Stimulated activated CD8-positive, alpha-beta memory T cell treated with anti-CD3 and anti-CD28 coated beads, Interleukin-15, amount 100 ng/mL, for 48 hours (primary cell): ENCODE measurements at regions not wholly inside any gene's neighbourhood (a gene's known extent, or its start where the extent isn't known, plus 50 kb on each side); places are given as distances from the start of the nearest gene placed in this dataset.
"Not testable (repeated sequence)": the region's sequence is repeated elsewhere in the genome, so short reads cannot be mapped to it uniquely, and the experiment has no call there.

Source experiments
- DNase-seq, 2 donors: peaks; one replicate each; pipeline ENCODE4 v3.0.0-alpha.2; 2020; ENCODE audit warnings: low read depth in 2 of 2

- DNase-seq: no peak
Measured at GRCh38 chr19:29054886-29055675, 157.9 kb downstream of the UQCRFS1 start.

DNA sequence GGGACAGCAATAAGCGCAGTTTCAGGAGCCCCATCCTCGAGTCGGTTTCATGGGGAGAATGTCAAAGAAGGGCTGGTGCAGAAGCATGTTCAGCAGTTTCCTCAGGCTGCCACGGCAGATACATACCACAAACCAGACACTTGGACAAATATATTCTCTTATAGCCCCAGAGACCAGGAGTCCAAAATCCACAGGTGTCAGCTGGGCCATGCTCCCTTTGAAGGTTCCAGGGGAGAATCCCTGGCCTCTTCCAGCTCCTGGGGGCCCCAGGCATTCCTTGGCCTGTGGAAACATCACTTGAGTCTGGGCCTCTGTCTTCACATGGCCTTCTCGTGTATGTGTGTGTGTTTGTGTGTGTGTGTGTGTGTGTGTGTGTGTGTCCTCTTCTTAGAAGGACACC, 164.1 kb downstream of the UQCRFS1 start:
- no peak for DNase-seq

GRCh38 chr19:29045679-29046254, 167.2 kb downstream of the UQCRFS1 start:
- no peak for DNase-seq

- DNase-seq: no peak
Measured at GRCh38 chr19:29044037-29044436, 168.9 kb downstream of the UQCRFS1 start.

- DNase-seq: no peak
Measured at GRCh38 chr19:29042450-29042849, 170.5 kb downstream of the UQCRFS1 start.

- no peak for DNase-seq
Measured at GRCh38 chr19:29040951-29041350, 172.0 kb downstream of the UQCRFS1 start.

GRCh38 chr19:29040292-29040691, 172.7 kb downstream of the UQCRFS1 start:
- DNase-seq: no peak

GRCh38 chr19:29039036-29039435, 173.9 kb downstream of the UQCRFS1 start:
- not testable (repeated sequence) for DNase-seq

DNA sequence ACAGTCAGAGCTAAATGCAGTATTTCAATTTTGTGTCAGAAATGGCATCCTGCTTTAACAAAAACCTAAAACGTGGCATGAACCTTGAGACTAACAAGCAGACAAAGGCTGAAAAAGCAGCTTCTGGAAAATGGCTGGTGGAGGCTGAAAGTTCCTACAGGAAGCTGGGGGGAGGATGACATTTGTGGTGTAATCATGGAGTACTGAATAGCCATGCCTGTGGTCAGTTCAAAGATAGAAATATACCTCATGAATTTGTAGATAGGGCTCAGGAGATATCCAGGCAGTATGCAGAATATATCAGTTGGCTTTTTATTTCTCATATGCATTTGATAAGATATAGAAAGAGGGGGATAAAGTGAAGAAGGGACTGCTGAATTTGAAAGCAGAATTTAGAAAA, 181.7 kb downstream of the UQCRFS1 start:
- no peak for DNase-seq

DNA sequence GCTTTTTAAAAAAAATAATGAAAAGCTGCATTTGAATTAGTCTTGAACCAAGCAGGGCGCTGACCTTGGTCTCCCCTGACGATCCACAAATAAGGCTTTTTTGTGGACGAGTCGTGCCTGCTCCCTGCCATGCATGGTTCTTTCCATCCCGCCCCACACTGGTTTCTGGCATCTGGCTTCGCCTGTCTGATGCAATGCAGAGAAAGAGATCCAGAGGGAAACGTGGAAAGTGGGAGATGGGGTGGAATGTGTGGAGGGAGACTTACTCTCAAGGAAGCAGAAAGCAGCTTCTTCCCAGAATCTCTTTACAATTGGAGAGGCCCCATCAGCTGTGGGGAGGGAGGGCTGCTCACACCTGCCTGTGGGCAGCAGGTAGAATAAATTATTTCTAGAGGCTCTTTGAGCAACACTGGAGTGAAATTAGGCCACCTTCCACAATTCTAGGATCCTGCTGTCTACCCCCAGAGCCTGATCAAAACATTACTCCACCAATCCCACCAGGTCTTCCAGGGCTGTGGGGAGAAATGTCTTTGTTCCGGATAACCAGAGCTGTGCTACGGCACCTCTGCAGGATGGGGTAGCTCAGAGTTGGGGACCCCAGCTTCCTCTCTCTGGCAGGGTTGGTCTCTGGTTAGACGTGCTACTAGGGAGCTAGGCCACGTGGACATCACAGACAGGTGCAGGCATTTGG, 183.5 kb downstream of the UQCRFS1 start:
- no peak for DNase-seq

GRCh38 chr19:29022599-29022998, 190.4 kb downstream of the UQCRFS1 start:
- no peak for DNase-seq

GRCh38 chr19:29022165-29022564, 190.8 kb downstream of the UQCRFS1 start:
- no peak for DNase-seq

- DNase-seq: no peak
Measured at GRCh38 chr19:29021232-29021916, 191.6 kb downstream of the UQCRFS1 start.

- no peak for DNase-seq
Measured at GRCh38 chr19:29019403-29019802, 193.5 kb downstream of the UQCRFS1 start.

- no peak for DNase-seq
Measured at GRCh38 chr19:29018542-29018941, 194.4 kb downstream of the UQCRFS1 start.

GRCh38 chr19:29017788-29018187, 195.2 kb downstream of the UQCRFS1 start:
- no peak for DNase-seq

DNA sequence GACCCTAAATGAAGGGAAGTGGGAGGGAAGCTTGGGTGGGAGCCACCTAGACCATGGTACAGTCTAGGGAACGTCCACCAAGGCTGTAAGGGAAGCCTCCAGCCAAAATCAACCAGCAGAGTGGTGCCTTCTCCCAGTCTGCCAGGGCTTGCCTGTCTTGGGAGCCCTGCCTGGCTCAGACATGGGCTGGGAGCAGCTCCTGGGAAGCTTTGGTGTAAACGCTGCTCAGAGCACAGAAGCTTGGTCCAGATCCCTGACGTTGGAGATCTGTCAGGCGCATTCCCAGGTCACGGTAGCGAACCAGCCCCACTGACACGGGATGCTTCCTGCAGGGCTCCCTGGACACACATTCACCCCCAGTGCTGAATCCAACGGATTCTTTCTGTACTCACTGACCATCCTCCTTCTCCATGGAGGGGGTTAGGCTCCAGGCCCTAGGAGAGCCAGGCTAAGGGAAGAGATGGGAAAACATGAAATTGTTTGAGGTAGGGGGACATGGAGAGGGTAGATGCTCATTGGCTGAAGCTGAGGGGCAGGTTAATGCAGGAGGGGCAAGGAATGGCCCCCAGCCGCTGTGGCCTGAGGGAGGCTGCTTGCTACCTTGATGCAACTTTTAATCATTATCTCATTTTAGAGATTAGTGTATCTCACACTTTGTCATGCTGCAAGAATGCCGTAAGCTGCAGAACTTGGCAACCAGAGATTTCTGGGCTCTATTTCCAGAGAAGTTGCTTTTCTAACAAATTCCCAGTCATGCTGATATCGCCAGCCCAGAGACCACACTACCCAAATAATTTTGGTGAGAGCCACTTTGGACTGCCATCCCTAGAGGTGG, 195.8 kb downstream of the UQCRFS1 start:
- no peak for DNase-seq

GRCh38 chr19:29016353-29016752, 196.6 kb downstream of the UQCRFS1 start:
- no peak for DNase-seq

GRCh38 chr19:29015569-29015968, 197.4 kb downstream of the UQCRFS1 start:
- no peak for DNase-seq

- no peak for DNase-seq
Measured at GRCh38 chr19:29014857-29015436, 198.0 kb downstream of the UQCRFS1 start.

DNA sequence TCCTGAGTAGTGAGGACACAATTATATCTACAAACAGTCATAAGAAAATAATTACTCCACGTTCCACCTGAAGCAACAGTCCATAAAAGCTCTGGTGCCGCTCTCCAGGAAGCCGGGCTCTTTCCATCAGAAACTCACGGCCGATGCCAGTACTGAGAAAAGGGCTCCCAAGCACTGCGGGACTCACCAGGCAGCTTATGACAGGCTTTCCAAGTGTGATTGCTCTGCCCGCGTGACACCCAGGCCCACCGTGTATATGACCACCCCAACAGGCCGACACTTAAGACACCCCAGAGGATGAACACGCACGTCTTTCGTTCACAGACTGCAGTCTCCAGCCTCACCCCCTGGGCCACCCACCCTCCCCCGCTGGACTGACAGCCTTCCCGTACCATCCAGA, 199.0 kb downstream of the UQCRFS1 start:
- no peak for DNase-seq
